H54 (cell line): ENCODE measurements at regions not wholly inside any gene's neighbourhood (a gene's known extent, or its start where the extent isn't known, plus 50 kb on each side); places are given as distances from the start of the nearest gene placed in this dataset.

Source experiments
- DNase-seq: peaks from one replicate; pipeline ENCODE4 v3.0.0; 2011; ENCODE audit warnings: low spot score, mixed read lengths; ENCODE audit not compliant: insufficient read length
- FAIRE-seq: peaks from 3 replicates; lab custom pipeline; 2011; peaks lifted over from hg19 to GRCh38; lab: Jason Lieb, UNC
- POLR2A ChIP-seq: IDR thresholded peaks from 2 replicates; pipeline ENCODE4 v1.6.1; 2011; ENCODE audit warnings: low read depth, mild to moderate bottlenecking, low read length

- FAIRE-seq (no peak), DNase-seq (no peak)
Observed at GRCh38 chr1:55825461-55825860, 610.3 kb upstream of the USP24 start.

DNA sequence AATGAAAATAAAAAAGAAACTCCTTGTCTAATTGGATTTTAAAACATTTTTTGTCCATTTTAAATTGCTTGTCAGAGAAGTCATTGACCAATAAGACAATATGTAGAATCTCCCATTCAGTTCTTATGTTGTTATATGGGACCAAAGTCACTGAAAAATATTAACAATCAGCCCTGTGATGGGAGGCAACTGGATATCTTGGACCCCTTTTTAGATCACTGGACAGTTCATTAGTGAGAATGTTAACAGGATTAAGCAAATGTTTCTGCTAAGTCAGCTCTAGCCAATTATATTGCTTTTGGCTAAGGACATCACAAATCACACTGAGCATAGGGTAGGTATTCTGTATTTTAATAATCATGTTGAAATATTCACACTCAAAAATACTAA lies 609.1 kb upstream of the USP24 start:
- no peak for FAIRE-seq
- DNase-seq: no peak
- no peak for TF ChIP-seq POLR2A

More at GRCh38 chr1:55825461-55825860, 610.3 kb upstream of the USP24 start:
- TF ChIP-seq POLR2A: no peak

DNA sequence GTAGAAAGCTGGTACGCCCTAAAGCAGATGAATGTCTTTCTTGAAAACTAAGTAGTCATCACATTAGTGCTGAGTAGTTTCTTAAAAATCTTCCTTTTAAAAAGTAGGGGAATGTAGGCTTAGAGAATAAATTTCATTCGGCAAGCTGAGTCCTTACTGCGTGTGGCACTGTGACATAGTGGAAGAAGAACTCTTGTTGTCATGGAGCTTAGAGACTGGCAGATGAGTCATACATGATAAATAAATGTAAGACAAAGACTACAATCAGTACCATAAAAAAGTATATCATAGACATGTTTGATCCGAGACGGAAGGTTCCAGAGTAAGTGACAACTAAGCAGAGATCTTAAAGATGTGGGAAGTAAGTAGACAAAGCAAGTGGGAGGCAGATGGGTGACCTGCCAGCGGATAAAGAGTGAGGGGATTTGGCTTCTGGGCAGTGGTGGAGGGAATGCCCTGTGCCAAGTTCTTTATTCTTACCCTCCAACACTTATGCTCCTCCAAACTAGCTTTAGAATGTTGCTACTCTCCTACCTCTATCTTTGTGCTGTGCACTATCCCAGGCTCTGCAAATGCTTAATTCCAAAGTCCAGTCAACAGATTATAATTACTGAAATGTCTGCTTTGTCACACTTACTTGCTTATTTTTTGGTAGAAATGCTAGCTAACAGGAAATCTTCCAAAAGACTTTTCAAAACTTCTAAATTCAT lies 608.5 kb upstream of the USP24 start:
- TF ChIP-seq POLR2A: no peak
- FAIRE-seq (no peak), DNase-seq (no peak)

GRCh38 chr1:55822891-55823290 lies 607.7 kb upstream of the USP24 start:
- no peak for TF ChIP-seq POLR2A
- DNase-seq: no peak
- FAIRE-seq: no peak

GRCh38 chr1:55821234-55821633 lies 606.1 kb upstream of the USP24 start:
- FAIRE-seq (no peak), DNase-seq (no peak)
- no peak for TF ChIP-seq POLR2A

DNA sequence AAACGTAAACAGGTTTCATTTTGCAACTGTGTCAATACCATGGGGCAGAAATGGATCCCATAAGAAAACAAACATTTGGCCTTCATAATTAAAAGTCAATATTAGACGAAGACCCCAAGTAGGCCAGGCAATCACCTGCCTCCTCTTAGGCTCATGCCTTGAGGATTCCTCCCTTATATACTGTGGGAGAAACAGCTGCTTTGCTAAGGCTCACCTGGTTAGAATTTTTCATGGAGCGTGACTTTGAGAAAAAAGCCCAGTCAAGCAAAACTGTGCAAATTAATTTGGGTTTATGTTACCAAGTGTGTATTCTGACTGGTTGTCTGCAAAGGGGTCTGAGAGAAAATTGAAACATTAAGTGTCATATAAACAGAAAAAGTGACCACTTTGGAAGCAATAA lies 605.3 kb upstream of the USP24 start:
- FAIRE-seq: no peak
- DNase-seq: no peak

GRCh38 chr1:55819011-55819410 lies 603.8 kb upstream of the USP24 start:
- TF ChIP-seq POLR2A: no peak
- no peak for DNase-seq

More for the DNA sequence above, 605.3 kb upstream of the USP24 start:
- TF ChIP-seq POLR2A: no peak

GRCh38 chr1:55816456-55817426 lies 601.6 kb upstream of the USP24 start:
- no peak for TF ChIP-seq POLR2A
- DNase-seq: no peak
- no peak for FAIRE-seq

More at GRCh38 chr1:55819011-55819410, 603.8 kb upstream of the USP24 start:
- no peak for FAIRE-seq

- TF ChIP-seq POLR2A: no peak
- DNase-seq: no peak
- no peak for FAIRE-seq
Observed at GRCh38 chr1:55815745-55816455, 600.7 kb upstream of the USP24 start.

DNA sequence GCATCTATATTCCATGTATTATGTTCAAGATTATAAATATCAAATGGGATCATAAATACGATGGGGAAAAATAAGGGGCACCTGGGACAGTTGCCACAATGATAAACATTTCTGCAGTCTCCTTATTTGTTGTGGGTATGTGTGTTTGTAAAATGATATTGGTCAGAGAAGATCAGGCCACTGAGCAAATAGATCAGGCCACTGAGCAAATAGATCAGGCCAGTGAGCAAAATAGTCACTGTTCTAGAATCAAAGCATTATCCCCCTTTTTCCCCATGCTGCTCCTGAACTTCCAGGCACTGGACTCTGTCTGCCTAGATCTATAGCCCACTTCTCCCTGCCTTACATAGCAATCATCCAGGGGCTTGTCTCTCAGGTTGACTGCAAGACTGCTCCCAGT lies 599.8 kb upstream of the USP24 start:
- no peak for TF ChIP-seq POLR2A
- FAIRE-seq (peak; percentile 6), DNase-seq (no peak)

GRCh38 chr1:55813618-55814017 lies 598.5 kb upstream of the USP24 start:
- no peak for TF ChIP-seq POLR2A
- DNase-seq (no peak), FAIRE-seq (no peak)

DNA sequence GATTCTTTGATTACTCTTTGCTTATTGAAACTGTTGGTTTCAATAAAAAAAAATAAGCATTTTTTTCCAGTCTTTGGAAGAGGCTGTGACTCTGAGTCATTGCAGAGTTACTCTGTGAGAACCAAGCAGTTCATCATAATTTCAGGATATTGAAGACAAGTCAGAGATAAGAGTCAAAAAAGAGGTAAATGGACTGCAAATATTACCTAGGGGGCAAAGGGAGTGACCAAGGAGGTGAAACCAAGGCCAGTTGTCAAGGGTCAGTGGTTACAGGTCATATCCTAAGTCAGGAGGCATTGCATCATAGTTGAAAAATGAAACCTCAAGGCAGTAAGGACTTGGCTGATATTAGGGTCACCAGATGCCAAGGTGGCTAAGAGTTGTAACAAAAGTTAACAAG lies 597.1 kb upstream of the USP24 start:
- no peak for TF ChIP-seq POLR2A
- peak; percentile 89 for FAIRE-seq
- no peak for DNase-seq

- FAIRE-seq (no peak), DNase-seq (no peak)
- TF ChIP-seq POLR2A: no peak
Observed at GRCh38 chr1:55808263-55808662, 593.1 kb upstream of the USP24 start.

- no peak for TF ChIP-seq POLR2A
- DNase-seq (no peak), FAIRE-seq (no peak)
Observed at GRCh38 chr1:55803429-55803828, 588.3 kb upstream of the USP24 start.
